ENCODE measurements at regions not wholly inside any gene's neighbourhood (a gene's known extent, or its start where the extent isn't known, plus 50 kb on each side); places are given as distances from the start of the nearest gene placed in this dataset.

- TF ChIP-seq POLR2A (IDR thresholded peaks at IDR 0.05; ENCODE audit: low read length), result no peak
- TF ChIP-seq, protein P1, sequence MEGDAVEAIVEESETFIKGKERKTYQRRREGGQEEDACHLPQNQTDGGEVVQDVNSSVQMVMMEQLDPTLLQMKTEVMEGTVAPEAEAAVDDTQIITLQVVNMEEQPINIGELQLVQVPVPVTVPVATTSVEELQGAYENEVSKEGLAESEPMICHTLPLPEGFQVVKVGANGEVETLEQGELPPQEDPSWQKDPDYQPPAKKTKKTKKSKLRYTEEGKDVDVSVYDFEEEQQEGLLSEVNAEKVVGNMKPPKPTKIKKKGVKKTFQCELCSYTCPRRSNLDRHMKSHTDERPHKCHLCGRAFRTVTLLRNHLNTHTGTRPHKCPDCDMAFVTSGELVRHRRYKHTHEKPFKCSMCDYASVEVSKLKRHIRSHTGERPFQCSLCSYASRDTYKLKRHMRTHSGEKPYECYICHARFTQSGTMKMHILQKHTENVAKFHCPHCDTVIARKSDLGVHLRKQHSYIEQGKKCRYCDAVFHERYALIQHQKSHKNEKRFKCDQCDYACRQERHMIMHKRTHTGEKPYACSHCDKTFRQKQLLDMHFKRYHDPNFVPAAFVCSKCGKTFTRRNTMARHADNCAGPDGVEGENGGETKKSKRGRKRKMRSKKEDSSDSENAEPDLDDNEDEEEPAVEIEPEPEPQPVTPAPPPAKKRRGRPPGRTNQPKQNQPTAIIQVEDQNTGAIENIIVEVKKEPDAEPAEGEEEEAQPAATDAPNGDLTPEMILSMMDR (IDR thresholded peaks at IDR 0.05), result no peak
- TF ChIP-seq CBX2 (IDR thresholded peaks at IDR 0.05; ENCODE audit: borderline replicate concordance, low read depth), result no peak
- no peak for TF ChIP-seq JUN (IDR thresholded peaks at IDR 0.05)
- TF ChIP-seq RCOR1 (IDR thresholded peaks at IDR 0.05; ENCODE audit: low read depth, low read length), result no peak
- TF ChIP-seq ESRRA (IDR thresholded peaks at IDR 0.05; ENCODE audit: borderline replicate concordance, low read length), result no peak
- TF ChIP-seq HOXB13 (CRISPR knock-in tag; IDR thresholded peaks at IDR 0.05; ENCODE audit: low read depth), result no peak
Observed at GRCh38 chr15:34659056-34659455, 75.6 kb upstream of the GOLGA8B start.

Measured in A549 (cell line).